C4-2B (cell line): ENCODE measurements at regions not wholly inside any gene's neighbourhood (a gene's known extent, or its start where the extent isn't known, plus 50 kb on each side); places are given as distances from the start of the nearest gene placed in this dataset.

Experiments used
- CTCF ChIP-seq: fragments of 450-650 bp; conservative IDR thresholded peaks from 2 replicates; pipeline ENCODE4 v1.5.1; 2017; ENCODE audit warnings: mild to moderate bottlenecking
- ZFX ChIP-seq: fragments of 450-650 bp; IDR thresholded peaks from 2 replicates; pipeline ENCODE4 v1.6.1; 2017

- no peak for TF ChIP-seq CTCF
- no peak for TF ChIP-seq ZFX
Observed at GRCh38 chr5:167895899-167896659, 395.4 kb upstream of the WWC1 start.
